GM21723 (cell line): ENCODE measurements at regions not wholly inside any gene's neighbourhood (a gene's known extent, or its start where the extent isn't known, plus 50 kb on each side); places are given as distances from the start of the nearest gene placed in this dataset.
"Not testable (repeated sequence)": the region's sequence is repeated elsewhere in the genome, so short reads cannot be mapped to it uniquely, and the experiment has no call there.

Experiments used
- ATAC-seq: cut with Tn5 transposase; IDR thresholded peaks from one replicate; pipeline ENCODE4 v1.9.1; 2021; ENCODE audit warnings: mild to moderate bottlenecking, moderate library complexity; ENCODE audit not compliant: unreplicated experiment

- no peak for ATAC-seq
Observed at GRCh38 chr22:27239520-27239919, 562.0 kb downstream of the MN1 start.

GRCh38 chr22:27240298-27241075 lies 561.1 kb downstream of the MN1 start:
- ATAC-seq: no peak

- ATAC-seq: no peak
Observed at GRCh38 chr22:27241430-27242321, 559.9 kb downstream of the MN1 start.

- no peak for ATAC-seq
Observed at GRCh38 chr22:27242474-27242873, 559.1 kb downstream of the MN1 start.

- no peak for ATAC-seq
Observed at GRCh38 chr22:27242917-27243589, 558.5 kb downstream of the MN1 start.

GRCh38 chr22:27244328-27244727 lies 557.2 kb downstream of the MN1 start:
- no peak for ATAC-seq

GRCh38 chr22:27245056-27245455 lies 556.5 kb downstream of the MN1 start:
- ATAC-seq: no peak

GRCh38 chr22:27246558-27246957 lies 555.0 kb downstream of the MN1 start:
- ATAC-seq: no peak

GRCh38 chr22:27247701-27248434 lies 553.7 kb downstream of the MN1 start:
- no peak for ATAC-seq

- no peak for ATAC-seq
Observed at GRCh38 chr22:27250418-27250817, 551.1 kb downstream of the MN1 start.

GRCh38 chr22:27250886-27251285 lies 550.7 kb downstream of the MN1 start:
- no peak for ATAC-seq

GRCh38 chr22:27251563-27251962 lies 550.0 kb downstream of the MN1 start:
- no peak for ATAC-seq

- ATAC-seq: no peak
Observed at GRCh38 chr22:27252282-27253049, 549.1 kb downstream of the MN1 start.

GRCh38 chr22:27253108-27253902 lies 548.3 kb downstream of the MN1 start:
- ATAC-seq: no peak

GRCh38 chr22:27254063-27254462 lies 547.5 kb downstream of the MN1 start:
- ATAC-seq: not testable (repeated sequence)

GRCh38 chr22:27255580-27255979 lies 546.0 kb downstream of the MN1 start:
- ATAC-seq: no peak

- ATAC-seq: no peak
Observed at GRCh38 chr22:27257987-27258386, 543.6 kb downstream of the MN1 start.

GRCh38 chr22:27258616-27259172 lies 542.9 kb downstream of the MN1 start:
- no peak for ATAC-seq

GRCh38 chr22:27259433-27259832 lies 542.1 kb downstream of the MN1 start:
- ATAC-seq: no peak
